ENCODE measurements at regions not wholly inside any gene's neighbourhood (a gene's known extent, or its start where the extent isn't known, plus 50 kb on each side); places are given as distances from the start of the nearest gene placed in this dataset.

DNA sequence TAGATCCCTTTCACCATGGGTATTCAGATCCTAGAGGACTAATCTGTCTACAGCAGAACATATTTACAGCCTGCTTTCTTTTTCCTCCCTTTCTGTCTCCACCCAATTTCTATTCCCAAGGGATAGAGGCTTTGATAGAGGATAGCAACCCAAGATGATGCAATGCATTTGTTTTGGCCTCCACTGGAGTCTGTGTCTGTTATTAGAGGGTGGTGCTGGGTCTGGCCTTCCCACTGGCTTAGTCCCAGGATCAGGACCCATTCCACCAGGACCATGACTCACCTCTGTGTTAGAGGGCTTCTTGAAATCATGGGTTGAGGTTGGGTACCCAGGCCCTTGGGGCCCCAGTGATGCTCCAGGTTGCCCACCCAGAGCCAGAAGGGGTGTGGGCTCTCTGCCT, 239.7 kb upstream of the TNP1 start:
- DNase-seq, result no peak

DNA sequence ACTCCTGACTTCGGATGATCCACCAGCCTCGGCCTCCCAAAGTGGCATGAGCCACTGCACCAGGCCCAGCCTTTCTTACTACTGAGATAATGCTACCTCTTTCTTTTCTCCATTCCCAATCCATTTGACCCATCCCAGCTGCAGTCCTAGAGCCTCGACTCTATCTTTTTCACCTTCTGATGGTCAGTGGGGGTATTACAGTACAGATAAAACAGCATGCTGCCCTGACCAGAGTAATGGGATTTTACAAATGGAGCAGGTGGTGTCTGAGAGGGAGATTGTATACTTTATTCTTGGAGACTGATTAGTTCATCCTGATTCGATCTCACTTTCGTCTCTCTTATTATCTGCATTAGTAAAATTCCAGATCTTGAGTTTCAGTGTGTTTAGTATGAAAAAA, 238.6 kb upstream of the TNP1 start:
- no peak for DNase-seq

DNA sequence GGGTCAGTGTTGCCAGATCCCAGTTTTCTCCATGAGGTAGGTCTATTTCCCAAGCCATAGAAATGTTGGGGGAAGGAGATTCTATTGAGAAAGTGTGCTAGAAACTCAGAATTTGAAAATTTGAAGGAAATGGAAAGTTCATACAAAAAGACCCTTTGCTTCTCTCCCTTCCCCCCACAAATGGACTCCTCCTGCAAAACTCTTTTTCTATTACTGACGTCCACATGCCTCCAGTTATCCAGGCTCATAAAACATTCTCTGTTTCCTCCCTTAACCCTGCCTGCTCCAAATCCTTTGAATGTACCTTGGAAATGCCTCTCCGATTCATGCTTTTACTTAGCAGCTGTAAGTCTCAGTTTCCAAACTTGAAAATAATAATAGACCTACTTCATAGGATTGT, 237.5 kb upstream of the TNP1 start:
- no peak for DNase-seq

DNA sequence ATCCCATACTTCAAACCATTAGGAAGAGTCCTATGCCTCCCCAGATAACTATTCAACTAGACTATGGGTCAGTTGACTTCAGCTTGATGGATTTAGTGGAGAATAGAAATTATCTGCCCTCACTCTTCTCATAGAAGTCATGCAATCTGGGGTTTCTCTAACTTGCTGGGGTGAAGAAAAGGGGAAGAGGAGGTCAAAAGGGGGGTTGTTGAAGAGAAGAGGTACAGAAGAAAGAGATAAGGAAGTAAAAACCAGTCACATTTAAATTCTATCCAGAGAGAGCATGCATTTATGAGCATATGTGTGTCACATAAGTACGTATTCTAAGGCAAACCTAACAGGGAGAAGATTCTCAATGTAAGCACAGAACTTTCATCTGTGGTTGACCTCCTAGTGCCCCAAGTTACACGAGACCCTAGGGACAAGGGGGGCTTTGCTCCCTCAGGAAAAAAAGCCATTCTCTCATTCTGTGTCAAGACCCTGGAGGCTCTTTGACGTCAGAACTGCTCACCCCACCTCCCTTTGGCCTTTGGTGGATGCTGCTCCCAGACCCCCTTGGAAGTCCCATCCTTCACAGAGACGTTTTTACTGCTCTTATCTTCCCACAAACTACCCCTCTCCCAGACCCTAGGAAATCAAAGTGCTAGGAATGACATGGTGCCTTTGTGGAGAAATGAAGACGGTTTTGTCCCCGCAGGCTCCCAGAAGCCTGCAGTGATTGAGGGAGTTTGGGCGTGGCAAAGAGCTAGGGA, 236.8 kb upstream of the TNP1 start:
- no peak for DNase-seq

DNA sequence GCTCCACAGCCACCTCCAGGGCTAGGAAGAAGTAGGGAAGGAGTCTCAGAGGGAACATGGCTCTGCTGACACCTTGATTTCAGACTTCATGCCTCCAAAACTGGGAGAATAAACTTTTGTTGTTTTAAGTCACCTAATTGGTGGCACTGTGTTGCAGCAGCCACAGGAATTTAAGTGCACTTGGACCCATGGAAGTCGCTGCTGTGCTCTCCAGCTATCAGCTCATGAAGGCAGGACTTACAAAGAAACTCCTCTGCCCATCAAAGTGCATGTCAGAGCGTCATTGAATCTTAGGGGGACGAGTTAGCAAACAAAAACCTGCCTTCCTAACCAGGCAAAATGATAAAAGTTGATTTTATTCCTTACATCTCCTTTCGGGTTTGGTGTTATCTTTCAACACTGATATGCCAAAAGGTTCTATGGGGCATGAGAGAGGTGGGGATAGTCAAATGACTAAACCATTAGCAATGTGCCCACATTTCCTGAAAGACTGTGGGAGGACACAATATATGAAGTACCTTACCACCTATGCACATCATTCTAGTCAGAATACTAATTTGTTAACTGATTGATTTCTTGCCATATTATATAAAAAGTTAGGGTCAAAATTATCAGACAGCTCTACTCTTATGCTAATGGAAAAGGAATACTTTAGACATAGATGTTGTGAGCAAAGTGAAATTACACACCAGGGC, 235.8 kb upstream of the TNP1 start:
- no peak for DNase-seq

DNA sequence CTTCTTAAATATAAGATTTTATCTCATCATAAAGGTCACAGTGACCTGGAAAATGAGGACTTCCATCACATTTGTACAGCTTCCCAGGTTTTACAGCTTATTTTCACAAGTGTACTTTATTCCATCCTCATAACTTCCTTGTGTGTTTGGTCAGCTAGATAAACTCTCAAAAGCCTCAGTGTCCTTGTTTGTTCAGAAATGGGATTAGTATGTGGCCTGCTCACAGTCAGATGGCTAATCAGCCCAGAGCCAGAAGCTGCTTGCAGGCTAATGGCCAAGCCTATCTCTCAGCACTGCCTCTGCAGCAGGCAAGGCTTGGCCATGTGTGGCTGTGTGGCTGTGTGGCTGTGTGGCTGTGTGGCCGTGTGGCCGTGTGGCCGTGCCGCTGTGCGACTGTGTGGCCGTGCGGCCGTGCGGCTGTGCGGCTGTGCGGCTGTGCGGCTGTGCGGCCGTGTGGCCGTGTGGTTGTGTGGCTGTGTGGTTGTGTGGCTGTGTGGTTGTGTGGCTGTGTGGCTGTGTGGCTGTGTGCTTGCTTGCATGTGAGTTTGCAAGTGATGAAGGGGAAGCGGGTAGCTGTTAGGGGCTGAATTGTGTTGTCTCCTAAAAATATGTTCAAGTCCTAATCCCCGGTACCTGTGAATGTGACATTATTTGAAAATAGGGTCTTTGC, 233.0 kb upstream of the TNP1 start:
- DNase-seq, result no peak

DNA sequence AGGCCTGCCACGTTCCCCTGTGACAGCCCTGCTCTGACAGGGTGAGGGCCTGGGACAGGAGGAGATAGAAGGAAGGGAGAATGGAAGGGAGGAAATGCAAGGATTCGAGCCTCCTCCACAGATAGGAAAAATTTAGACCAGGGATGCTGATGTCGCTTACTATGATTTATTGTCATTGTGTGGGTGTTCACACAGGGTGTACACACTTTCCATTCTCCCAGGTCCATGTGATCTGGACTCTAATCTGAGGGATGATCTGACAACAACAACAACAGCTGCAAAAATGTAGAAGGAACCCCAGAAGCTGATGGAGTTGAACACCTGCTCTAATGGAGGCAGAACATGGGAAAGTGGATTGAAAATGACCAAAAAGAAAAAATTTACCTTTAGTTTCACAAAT, 231.7 kb upstream of the TNP1 start:
- DNase-seq, result no peak

DNA sequence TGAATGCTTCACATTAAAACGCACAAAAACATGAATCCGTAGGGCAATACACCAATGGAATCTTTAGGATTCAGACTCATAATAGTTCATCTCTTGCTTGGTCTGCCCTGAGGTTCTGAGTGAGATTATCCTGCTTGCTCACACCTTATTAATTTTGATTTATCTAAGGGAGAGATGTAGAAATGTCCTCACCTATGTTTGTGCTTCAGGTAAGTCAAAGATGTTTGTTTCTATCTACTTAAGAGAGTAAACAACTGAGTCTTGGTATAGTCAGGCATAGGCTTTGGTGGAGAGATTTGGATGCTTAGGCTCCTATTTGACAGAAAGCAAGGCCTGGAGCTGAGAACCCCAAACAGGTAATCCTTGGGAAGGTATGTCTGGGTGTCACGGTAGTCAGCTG, 231.0 kb upstream of the TNP1 start:
- DNase-seq, result no peak

DNA sequence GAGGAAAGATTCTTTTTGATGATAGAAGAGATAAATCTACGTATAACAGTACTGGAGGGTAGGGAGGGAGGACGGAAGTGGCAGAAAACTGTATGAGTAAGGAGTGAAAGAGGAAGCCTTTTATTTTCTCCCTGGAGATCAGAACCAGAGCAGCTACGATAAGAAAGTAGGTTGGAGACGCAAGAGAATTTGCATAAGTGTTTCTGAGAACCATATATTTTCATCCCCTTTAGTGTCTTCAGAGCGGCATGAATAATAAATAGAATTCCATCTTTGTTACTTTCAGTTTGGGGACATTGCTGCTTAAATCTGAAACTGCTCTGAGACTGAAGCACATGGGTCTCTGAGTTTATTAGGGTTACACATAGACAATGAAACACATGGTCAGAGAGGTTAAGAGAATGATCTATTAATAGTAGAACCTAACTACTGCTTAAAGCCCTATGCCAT, 230.2 kb upstream of the TNP1 start:
- no peak for DNase-seq

DNA sequence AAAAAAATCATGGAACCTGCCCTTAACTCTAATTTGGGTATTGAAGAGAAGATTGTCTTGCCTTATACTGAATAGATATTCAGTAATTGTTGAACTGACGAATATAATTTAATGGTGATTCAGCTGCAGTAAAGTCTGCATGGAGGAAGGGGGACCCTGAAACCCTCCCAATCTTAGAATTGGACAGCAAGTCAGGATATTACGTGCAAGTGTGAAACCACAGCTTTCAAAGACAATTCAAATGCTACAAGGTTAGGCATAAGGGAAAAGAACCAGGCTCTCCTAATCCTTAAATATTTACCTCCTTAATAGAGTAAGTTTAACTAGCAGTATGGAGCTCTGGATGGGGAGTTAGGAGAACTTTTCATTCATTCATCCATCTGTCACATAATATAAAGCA, 226.9 kb upstream of the TNP1 start:
- no peak for DNase-seq

DNA sequence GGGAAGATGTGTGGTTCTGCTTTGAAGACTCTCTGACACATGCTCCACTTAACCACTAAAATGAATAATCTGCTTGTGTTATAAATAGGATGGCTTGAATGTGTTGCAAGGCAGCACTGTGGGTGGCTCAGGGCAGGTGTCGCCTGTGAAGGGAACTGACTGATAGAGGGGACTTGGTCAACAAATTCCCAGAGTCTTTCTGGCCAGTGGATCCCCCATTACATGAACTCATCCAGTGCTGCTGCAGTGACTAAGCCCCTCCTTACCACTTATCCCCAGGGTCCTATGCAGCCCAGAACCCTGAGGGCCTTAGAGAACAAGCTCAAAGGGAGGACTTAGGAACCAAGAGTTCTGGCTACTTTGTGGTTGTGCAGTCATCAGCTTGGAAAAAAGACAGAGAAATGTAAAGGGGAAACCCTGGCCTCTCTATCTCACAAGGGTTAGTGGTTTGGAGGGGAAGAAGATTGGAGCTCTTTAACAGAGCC, 226.2 kb upstream of the TNP1 start:
- no peak for DNase-seq

DNA sequence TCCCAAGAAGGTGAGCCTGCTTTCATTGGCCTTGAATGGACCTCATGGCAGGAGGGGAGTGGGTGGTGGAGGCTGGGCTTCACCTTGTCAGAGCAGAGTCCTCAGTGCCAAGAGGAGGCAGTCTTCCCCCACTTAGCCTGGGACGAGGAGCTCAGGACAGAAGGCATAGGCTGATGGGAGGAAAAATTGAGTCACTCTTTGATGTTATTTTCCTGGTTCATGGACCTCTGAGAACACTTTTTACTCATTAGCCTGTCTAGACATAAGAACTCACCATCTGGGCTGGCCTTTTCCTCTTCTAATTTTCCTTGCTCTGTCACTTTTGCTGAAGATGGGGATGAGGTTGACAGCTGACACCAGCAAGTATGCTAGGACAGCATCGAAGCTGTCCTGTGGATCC, 225.7 kb upstream of the TNP1 start:
- DNase-seq, result no peak

DNA sequence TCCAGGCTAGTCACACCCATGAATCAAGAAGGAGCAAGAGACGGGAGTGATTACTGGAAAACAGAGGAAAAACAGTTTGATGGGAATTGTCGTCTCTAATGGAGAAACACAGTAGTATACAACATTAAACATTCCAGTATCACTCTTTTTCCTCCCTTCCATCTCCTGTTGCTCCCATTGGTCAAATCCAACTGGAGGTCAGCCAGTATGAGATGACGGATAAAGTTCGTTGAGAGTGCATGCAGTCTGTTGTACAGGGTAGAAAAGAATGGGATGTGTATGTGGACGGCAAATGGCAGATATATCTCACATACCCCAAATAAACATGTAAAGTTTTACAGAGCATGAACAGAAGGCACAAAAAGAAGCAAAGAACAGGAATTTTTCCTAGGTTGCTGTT, 221.9 kb upstream of the TNP1 start:
- no peak for DNase-seq

DNA sequence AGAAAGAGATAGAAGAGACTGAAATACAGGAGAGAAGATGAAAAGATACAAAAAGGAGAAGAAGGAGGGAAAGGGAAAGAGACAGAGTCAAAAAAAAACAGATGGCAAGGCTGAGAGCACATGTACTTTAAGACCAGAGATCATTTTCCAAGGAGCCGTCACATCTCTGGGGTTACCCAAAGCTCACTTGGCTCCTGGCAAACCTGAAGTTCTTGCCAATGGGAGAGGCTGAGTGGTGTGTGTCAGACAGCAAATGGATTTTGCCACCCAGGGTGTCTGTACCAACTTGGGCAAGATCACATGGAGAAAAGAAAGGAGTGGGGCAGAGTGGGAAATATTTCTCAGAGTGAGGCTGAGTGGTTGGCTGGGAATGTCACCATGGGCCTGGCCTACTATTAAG, 219.3 kb upstream of the TNP1 start:
- DNase-seq, result no peak

DNA sequence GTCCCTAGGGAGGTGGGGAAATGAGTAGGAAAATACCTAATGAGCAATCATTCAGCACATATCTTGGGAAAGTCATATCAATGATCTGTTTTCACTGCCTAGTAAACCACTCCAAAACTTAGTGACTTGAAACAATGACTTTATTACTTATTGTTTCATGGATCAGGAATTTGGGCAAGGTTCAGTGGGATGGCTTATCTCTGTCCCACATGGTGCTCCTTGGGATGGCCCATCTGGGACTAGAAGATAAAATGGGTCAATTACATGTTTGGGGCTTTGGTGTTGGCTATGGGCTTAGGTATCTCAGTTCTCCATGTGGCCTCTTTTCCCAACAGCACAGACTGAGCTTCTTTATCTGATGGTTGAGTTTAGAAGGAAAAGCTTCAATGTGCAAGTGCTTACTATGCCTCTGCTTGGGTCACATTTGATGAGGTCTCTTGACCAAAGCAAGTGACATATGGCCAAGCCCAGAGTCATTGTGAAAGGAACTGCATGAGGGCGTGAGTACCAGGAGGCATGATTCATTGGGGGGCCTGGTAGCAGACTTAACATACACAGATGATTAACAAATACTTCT, 218.1 kb upstream of the TNP1 start:
- no peak for DNase-seq

DNA sequence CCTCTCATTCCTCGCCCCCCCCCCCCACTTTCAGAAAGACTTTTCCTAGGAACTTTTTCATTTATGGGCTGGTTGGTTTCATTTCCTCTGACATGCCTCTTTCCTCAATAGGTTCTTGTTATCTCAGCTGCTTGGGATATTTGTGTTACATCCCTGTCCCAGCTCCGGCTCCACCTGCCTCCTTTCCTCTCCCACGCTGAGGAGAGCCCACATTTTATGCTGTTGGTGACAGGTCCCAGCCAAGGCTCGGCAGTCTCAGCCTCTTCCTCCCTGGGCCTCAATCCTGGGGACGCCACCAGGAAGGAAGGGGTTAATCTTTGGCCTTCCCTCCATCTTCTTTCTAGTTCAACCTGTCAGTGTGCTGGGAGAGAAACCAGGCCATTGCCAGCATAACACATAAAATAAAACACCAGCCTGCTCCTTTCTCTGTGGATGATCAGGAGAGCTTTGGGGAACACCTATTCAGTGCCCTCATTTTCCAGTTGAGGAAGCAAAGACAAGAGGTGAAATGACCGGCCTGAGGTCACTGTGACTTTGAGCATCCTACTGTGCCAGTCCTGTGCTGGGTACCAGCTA, 216.9 kb upstream of the TNP1 start:
- no peak for DNase-seq

DNA sequence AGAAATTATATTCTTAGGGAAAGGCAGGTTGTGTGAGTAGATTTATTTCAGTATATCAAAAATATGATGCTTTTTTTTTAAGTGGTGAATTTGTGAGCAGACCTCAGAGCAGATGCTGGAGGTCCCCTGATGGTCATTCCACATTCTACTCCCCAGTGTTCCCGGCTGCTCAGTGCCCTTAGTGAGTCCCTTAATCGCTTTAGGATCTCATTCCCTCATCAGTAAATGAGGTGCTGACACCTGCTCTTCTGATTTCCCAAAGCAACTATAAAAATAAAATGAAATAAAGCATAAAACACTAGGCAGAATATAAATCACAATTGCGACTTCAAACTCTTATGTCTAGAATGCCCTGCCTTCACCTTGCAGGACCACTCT, 216.2 kb upstream of the TNP1 start:
- DNase-seq, result no peak

DNA sequence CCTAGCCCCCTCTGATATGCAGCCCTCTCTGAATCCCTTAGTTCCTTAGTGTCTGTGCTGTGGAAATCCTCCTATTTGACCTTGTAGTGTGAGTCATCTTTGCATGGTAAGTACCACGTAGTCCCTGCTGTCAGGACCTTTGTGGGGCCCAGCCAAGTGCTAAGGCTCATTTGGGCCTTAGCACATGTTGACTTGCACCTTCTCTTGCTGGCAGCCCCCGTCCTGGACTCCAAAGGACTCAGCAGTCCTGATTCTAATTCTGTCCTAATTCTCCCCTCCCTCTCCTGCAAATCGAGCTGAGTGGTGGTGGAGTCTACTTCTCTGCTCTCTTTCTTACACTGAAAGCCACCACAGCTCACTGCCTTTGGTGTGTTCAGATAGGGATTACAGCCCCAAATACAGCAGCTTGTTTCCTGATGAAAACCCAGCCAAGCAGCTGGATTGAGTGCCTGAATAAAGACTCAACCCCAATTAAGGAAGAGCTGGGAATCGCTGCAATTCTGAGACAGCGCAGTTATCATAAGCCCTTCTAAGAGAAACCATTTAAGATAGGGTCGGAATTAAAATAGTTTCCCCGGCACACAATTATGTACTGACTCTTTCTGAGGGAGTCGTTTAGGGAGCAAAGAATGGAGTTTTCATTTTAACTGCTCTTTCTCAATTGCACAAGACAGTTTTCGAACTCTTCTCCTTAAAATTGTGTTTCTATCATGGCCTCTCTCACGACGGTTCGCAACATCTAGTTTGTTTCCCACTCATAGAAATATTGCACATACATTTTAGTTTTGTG, 215.6 kb upstream of the TNP1 start:
- DNase-seq, result no peak

DNA sequence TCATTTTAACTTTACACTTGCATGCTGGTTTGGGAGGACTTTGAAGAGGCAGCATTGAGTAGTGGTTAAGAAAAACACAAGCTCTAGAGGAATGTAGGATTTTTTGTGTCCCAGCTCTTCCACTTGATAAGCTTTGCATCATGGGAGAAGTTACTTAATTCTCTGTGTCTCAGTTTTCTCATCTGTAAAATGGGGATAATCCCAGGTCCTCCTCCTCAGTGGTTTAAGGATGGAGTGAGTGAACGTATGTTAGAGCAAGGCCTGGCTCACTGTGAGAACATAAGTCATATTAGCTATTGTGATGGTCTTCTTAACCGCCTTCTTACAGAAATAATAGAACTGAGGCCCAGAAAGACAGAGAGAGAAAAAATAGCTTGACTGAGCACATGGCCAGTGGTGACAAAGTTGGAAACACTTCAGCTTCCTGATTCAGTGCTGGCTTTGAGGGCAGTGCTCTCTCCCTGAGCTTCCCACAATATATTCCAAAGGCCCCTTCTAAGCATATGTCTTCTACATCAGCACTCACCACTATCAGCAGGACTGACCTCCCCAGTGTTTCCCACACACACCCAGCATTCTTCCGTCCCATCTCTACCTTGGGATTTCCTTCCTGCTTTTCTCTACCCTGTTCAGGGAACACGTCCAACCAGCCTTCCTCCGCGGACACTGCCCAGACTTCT, 214.9 kb upstream of the TNP1 start:
- DNase-seq, result no peak

DNA sequence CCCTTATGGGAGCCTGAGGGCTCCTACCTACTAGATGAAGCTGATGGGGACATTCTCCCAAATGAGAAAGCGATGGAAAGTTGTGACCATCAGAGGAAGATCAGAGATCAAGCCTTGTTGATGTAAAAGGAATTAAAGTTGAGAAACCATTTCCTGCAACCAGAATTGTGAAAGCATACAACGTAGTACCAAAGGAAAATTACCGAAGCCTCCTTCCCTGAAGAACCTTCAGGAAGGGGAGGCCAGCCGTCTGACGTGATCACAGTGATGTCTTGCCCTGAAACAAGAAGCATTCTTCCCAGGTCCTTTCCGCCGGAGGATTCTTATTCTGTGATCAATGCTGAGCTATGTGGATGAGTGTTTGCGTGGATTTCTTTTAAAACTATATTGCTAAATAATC, 211.6 kb upstream of the TNP1 start:
- no peak for DNase-seq
